Duodenal mucosa (tissue), 2 donors: ENCODE measurements at regions not wholly inside any gene's neighbourhood (a gene's known extent, or its start where the extent isn't known, plus 50 kb on each side); places are given as distances from the start of the nearest gene placed in this dataset.

Experiments
- H3K27ac ChIP-seq: one replicate; pipeline ENCODE4 v1.7.0; 2013; ENCODE audit warnings: low read depth, low read length
- H3K27me3 ChIP-seq, 2 donors: one replicate each; pipeline ENCODE4 v1.7.0; 2013; ENCODE audit warnings: low read length in 2 of 2, control low read depth in 1 of 2; ENCODE audit not compliant: insufficient read depth in 2 of 2, control insufficient read depth in 1 of 2
- H3K36me3 ChIP-seq, 2 donors: one replicate each; pipeline ENCODE4 v1.7.0; 2013; ENCODE audit warnings: low read length in 2 of 2, control low read depth in 1 of 2; ENCODE audit not compliant: insufficient read depth in 2 of 2, control insufficient read depth in 1 of 2
- H3K4me1 ChIP-seq, 2 donors: one replicate each; pipeline ENCODE4 v1.7.0; 2013; ENCODE audit warnings: low read length in 2 of 2, control low read depth in 1 of 2; ENCODE audit not compliant: insufficient read depth in 2 of 2, control insufficient read depth in 1 of 2
- H3K4me3 ChIP-seq, 2 donors: one replicate each; pipeline ENCODE4 v1.7.0; 2013; ENCODE audit warnings: low read length in 2 of 2, low read depth in 1 of 2
- H3K9ac ChIP-seq, 2 donors: one replicate each; pipeline ENCODE4 v1.7.0; 2013; ENCODE audit warnings: low read length in 2 of 2, low read depth in 1 of 2
- H3K9me3 ChIP-seq, 2 donors: one replicate each; pipeline ENCODE4 v1.7.0; 2013; ENCODE audit warnings: low read length in 2 of 2, control low read depth in 1 of 2; ENCODE audit not compliant: control insufficient read depth in 1 of 2

DNA sequence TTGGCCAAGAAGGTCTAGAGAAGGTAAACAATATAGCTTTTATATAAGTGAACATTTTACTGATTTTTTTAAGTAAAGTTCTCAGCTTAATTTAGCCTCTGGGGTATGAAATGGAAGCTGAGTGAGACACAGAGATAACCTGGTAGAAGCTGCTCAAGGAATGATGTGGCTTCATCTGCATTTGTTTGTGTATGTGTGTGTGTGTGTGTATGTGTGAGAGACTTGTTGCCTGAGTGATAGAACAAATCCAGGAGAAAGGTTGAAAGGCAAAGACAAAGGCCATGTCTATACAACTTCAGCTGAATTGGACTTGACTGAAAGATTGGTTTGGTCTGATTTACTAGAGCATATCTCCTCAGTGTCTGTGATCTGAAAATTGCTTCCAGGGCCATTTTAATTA is 63.6 kb downstream of the PCDH7 start:
- Histone ChIP-seq H3K27me3 (no peaks in the 10 kb centered on the region), H3K4me1 (peaks cover 0 to 2% of the 10 kb centered on the region in 2 donors), H3K27ac (no peak overlapping the region), H3K9me3 (no peaks in the 10 kb centered on the region), H3K9ac (no peak overlapping the region), H3K4me3 (no peak overlapping the region), H3K36me3 (no peaks in the 10 kb centered on the region)

DNA sequence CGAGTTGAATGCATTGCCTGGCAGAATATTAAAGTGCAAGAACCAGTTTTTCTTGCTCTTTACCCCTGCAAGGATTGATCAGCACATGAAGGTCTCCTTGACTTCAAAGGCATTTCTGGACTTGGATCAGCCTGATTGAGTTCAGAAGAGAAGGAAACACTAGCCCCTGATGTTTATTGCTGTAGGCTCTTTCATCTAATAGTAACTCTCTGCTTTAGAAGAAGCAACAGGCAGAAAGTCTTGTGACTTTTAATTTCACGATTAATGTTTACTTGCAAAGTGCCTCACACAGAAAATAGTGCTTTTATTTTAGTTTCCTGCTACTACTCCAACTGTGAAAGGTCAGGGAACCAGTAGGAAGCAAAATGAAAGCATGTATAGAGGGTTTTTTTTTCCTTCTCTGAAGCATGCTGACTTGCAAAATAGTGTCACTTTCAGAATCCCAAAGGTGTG is 69.1 kb downstream of the PCDH7 start:
- Histone ChIP-seq H3K4me1 (peaks cover 6 to 18% of the 10 kb centered on the region in 2 donors), H3K36me3 (no peaks in the 10 kb centered on the region), H3K9ac (peak overlapping the region in 1 of 2 donors; percentile 11), H3K27me3 (no peaks in the 10 kb centered on the region), H3K4me3 (peak overlapping the region in 1 of 2 donors; percentile 48), H3K27ac (no peak overlapping the region), H3K9me3 (no peaks in the 10 kb centered on the region)

DNA sequence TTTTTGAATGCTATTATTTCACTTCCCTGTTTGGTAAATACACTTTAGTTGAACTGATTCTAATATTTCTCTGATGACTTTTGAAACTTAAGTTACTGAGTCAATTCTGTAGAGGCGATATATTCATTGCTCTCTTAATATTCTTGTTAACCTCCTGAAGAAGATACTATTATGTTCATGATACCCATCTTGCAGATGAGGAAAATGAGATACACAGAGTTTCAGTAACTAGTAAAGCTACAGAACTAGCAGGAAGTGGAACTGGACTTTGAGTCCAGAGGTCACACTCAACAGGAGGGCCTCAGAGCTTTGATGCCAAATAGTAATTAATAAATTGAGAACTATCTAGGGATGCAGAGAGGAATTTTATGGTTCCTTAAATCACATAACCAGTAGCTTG is 70.0 kb downstream of the PCDH7 start:
- H3K9ac ChIP-seq, result no peak overlapping the region
- H3K4me3 ChIP-seq, result no peak overlapping the region
- no peak overlapping the region for H3K27ac ChIP-seq
- peaks cover 6 to 18% of the 10 kb centered on the region in 2 donors for H3K4me1 ChIP-seq
- H3K27me3 ChIP-seq, result no peaks in the 10 kb centered on the region
- H3K9me3 ChIP-seq, result no peaks in the 10 kb centered on the region
- no peaks in the 10 kb centered on the region for H3K36me3 ChIP-seq

DNA sequence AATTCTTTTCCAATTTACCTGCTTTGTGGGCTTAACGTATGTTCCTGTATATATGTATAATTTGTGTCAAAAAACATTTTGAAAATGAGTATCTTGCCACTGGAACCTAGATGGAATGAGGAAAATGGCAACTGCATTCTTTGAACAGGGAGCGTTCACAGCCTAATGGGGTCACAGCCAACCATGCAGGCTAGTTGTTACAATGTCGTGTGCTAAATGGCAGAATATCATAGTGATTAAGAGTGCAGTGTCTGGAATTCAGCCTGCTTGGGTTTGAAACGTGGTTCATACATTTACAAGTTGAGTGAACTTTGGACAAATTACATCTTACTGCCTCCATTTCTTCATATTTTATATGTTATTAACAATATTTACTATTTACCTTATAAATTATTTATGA is 70.8 kb downstream of the PCDH7 start:
- Histone ChIP-seq H3K9me3 (no peaks in the 10 kb centered on the region), H3K4me1 (peaks cover 6 to 23% of the 10 kb centered on the region in 2 donors), H3K9ac (no peak overlapping the region), H3K4me3 (no peak overlapping the region), H3K27me3 (no peaks in the 10 kb centered on the region), H3K36me3 (no peaks in the 10 kb centered on the region), H3K27ac (no peak overlapping the region)

DNA sequence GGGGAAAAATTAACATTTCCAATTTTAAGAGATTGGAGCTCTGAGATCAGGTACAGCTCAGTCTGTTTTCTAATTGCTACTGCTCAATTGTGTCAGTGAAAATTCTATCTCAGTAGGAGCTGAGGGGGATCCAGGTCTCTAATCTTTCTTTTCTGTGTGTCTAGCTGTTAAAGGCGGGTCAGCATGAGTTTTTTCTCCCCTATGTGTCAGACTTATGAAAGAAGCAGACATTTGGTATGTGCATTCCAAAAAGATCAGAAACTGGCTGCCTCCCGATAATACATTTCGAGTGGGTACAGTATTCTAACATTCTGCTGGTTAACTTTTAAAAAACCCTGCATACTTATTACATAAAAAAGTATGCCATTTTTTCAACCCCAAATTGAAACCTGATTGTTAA is 72.4 kb downstream of the PCDH7 start:
- Histone ChIP-seq H3K27me3 (no peaks in the 10 kb centered on the region), H3K9me3 (no peaks in the 10 kb centered on the region), H3K4me1 (peaks cover 6 to 23% of the 10 kb centered on the region in 2 donors), H3K4me3 (no peak overlapping the region), H3K9ac (no peak overlapping the region), H3K36me3 (no peaks in the 10 kb centered on the region), H3K27ac (no peak overlapping the region)

DNA sequence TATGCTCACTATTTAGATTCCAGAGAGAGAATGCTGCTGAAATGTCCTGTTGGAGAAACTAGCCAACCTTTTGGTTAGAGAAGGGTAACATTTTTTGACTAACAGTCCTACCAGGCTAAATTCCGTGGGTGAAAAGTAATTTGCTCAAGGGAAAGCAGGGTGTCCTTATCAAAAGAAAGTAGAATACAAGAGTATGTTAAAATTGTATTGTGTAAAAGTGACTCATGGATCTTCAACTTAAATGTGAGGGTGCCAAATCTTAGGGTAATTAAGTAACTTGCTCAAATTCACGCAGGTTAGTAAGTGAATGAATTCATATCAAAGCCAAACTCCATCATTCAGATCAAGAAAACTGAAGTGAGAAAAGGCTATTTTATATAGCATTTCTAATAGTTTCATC is 81.7 kb downstream of the PCDH7 start:
- H3K4me1 ChIP-seq, result no peaks in the 10 kb centered on the region
- H3K27me3 ChIP-seq, result no peaks in the 10 kb centered on the region
- H3K9ac ChIP-seq, result no peak overlapping the region
- H3K27ac ChIP-seq, result no peak overlapping the region
- no peaks in the 10 kb centered on the region for H3K9me3 ChIP-seq
- no peaks in the 10 kb centered on the region for H3K36me3 ChIP-seq
- H3K4me3 ChIP-seq, result no peak overlapping the region

DNA sequence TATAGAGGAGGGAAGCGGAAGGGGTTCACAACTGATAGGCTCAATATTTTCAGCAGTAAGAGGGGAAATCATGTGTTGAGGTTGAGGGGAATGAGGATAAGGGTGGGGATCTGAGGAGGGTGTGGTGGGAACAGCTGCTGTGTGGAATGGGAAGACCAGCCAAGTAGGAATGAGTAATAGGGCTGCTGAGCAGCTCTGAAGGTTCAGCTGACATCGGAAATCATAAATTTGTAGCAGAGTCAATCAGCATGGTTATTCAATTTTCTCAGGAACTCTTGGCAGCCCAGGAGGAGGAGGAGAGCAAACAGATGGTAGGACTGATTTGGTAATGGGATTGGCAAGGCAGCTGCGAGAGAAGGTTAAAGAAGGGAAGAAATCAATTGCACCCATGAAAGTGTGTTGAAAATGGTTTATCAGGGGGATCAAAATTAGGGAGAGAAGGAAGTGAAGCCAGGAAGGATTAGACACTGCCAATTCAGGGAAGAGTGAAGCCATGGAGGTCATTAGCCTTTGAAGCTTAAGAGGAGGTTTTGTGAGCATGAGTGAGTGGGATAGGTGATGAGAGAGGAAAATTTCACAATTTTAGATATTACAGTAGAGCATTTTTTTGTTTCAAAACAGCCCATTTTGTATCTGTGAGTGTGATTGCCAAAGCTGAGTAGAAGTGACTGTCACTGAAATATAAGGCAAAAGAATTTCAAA is 82.6 kb downstream of the PCDH7 start:
- no peaks in the 10 kb centered on the region for H3K36me3 ChIP-seq
- H3K9ac ChIP-seq, result no peak overlapping the region
- no peaks in the 10 kb centered on the region for H3K4me1 ChIP-seq
- no peak overlapping the region for H3K4me3 ChIP-seq
- no peaks in the 10 kb centered on the region for H3K9me3 ChIP-seq
- no peaks in the 10 kb centered on the region for H3K27me3 ChIP-seq
- no peak overlapping the region for H3K27ac ChIP-seq

DNA sequence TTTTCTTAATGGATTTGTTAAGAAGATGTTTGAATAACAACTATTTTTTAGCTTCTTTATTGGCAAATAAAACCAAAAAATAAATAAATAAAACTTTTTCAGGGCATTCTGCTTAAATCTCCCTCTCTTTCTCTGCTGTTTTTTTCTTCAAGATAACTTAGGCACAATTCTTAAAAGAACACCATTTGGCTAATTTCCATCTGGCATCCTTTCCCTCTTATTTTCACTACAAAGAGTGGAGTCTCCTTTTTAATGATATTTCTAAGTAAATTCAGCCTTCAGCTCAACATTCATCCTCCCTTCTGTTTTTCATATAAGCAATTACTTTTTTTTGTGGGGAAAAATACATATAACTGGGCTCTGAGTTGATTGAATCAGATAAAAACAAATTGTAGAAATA is 88.1 kb downstream of the PCDH7 start:
- Histone ChIP-seq H3K27ac (no peak overlapping the region), H3K4me3 (no peak overlapping the region), H3K9me3 (no peaks in the 10 kb centered on the region), H3K9ac (no peak overlapping the region), H3K4me1 (peaks cover 0 to 4% of the 10 kb centered on the region in 2 donors), H3K36me3 (no peaks in the 10 kb centered on the region), H3K27me3 (no peaks in the 10 kb centered on the region)

DNA sequence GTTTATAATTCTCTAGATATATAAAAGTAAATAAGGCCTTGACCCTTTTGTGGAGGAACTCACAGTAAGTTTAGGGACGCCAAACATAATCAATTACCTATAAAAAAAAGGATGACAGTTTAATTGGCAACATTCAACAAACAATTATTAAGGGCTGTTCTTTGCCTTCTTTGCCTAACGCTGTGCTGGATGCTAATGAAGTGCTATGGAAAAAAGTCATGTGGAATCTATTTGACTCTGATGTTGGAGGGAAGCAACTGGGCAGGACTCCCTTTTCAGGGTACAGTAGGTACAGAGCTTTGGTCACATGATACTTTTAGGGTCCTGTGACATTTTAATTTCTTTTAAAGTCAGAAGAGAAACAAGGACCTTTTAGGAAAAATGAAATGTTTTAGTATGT is 91.1 kb downstream of the PCDH7 start:
- H3K9ac ChIP-seq, result no peak overlapping the region
- H3K9me3 ChIP-seq, result no peaks in the 10 kb centered on the region
- H3K27ac ChIP-seq, result no peak overlapping the region
- no peaks in the 10 kb centered on the region for H3K36me3 ChIP-seq
- H3K4me3 ChIP-seq, result no peak overlapping the region
- H3K4me1 ChIP-seq, result peaks cover 0 to 4% of the 10 kb centered on the region in 2 donors
- H3K27me3 ChIP-seq, result no peaks in the 10 kb centered on the region

DNA sequence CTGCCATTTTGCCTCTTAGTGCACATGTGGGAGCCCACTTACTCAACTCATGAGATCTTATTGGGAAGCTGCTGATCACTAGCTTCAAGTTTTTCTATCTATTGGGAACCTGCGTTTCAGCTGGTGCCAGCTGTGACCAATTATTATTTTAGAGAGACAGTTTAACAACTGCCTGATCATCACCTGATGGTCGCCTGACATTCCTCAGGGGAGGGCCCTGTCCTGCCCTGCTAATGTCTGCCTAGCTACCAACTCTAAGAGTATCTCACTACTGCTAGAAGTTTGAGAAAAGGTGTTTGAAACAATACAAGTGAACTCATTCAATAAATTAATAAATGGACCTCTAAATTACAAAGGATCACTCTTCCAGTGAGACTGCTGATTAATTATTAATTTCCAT is 95.5 kb downstream of the PCDH7 start:
- H3K27ac ChIP-seq, result no peak overlapping the region
- H3K4me1 ChIP-seq, result peaks cover 0 to 4% of the 10 kb centered on the region in 2 donors
- H3K36me3 ChIP-seq, result no peaks in the 10 kb centered on the region
- no peaks in the 10 kb centered on the region for H3K27me3 ChIP-seq
- no peak overlapping the region for H3K9ac ChIP-seq
- H3K4me3 ChIP-seq, result no peak overlapping the region
- no peaks in the 10 kb centered on the region for H3K9me3 ChIP-seq
